WTC11 (cell line): ENCODE measurements at regions not wholly inside any gene's neighbourhood (a gene's known extent, or its start where the extent isn't known, plus 50 kb on each side); places are given as distances from the start of the nearest gene placed in this dataset.

Source experiments
- CDX4 ChIP-seq: fragments of 250-450 bp; sonication (Bioruptor Pico); IDR thresholded peaks from 2 replicates; pipeline ENCODE4 v1.9.0; 2021; ENCODE audit warnings: moderate library complexity, mild to moderate bottlenecking, inconsistent platforms, borderline replicate concordance
- CREB1 ChIP-seq: sonication (generic); formaldehyde crosslinking; IDR thresholded peaks from 2 replicates; pipeline ENCODE4 v1.8.0; 2023; ENCODE audit warnings: mild to moderate bottlenecking, missing genetic modification reagents
- CREM ChIP-seq: sonication (generic); formaldehyde crosslinking; IDR thresholded peaks from 2 replicates; pipeline ENCODE4 v1.8.1; 2022; ENCODE audit warnings: mild to moderate bottlenecking, missing genetic modification reagents, moderate library complexity
- CTCF ChIP-seq: fragments of 200-600 bp; IDR thresholded peaks from 2 replicates; pipeline ENCODE4 v1.8.0; 2022; ENCODE audit warnings: antibody characterized with exemption
- ELF4 ChIP-seq: sonication (generic); formaldehyde crosslinking; IDR thresholded peaks from 2 replicates; pipeline ENCODE4 v1.8.1; 2022; ENCODE audit warnings: low read depth, mild to moderate bottlenecking, moderate library complexity, missing genetic modification reagents
- FOXP1 ChIP-seq: sonication (generic); formaldehyde crosslinking; IDR thresholded peaks from 2 replicates; pipeline ENCODE4 v1.8.0; 2022; ENCODE audit warnings: missing genetic modification reagents, mild to moderate bottlenecking, moderate library complexity, borderline replicate concordance
- FOXP4 ChIP-seq: sonication (generic); formaldehyde crosslinking; IDR thresholded peaks from 2 replicates; pipeline ENCODE4 v1.8.0; 2022; ENCODE audit warnings: mild to moderate bottlenecking, missing genetic modification reagents
- HMGXB4 ChIP-seq: sonication (generic); formaldehyde crosslinking; IDR thresholded peaks from 2 replicates; pipeline ENCODE4 v1.8.1; 2023; ENCODE audit warnings: mild to moderate bottlenecking, moderate library complexity, missing genetic modification reagents
- NFE2L1 ChIP-seq: sonication (generic); formaldehyde crosslinking; IDR thresholded peaks from 2 replicates; pipeline ENCODE4 v1.8.1; 2023; ENCODE audit warnings: missing genetic modification reagents
- SOX15 ChIP-seq: fragments of 250-450 bp; sonication (Bioruptor Pico); IDR thresholded peaks from 2 replicates; pipeline ENCODE4 v1.9.0; 2021; ENCODE audit warnings: mild to moderate bottlenecking

- TF ChIP-seq NFE2L1 (CRISPR knock-in tag) (no peak), CTCF (no peak), ELF4 (CRISPR knock-in tag) (no peak), FOXP4 (no peak), CREB1 (no peak), SOX15 (CRISPR knock-in tag) (no peak), CREM (no peak), HMGXB4 (CRISPR knock-in tag) (no peak), FOXP1 (CRISPR knock-in tag) (no peak), CDX4 (CRISPR knock-in tag) (no peak)
These were observed 225.4 kb upstream of the ID2 start for GRCh38 chr2:8456151-8457091.
